ENCODE measurements at regions not wholly inside any gene's neighbourhood (a gene's known extent, or its start where the extent isn't known, plus 50 kb on each side); places are given as distances from the start of the nearest gene placed in this dataset.

GRCh38 chr5:135234666-135235401 is 164.2 kb downstream of the MACROH2A1 start:
- no peak overlapping the region for H3K4me3 Mint-ChIP-seq
- peaks cover 21% of the 10 kb centered on the region for H3K4me1 Mint-ChIP-seq (ENCODE audit: low read depth)
- no peaks in the 10 kb centered on the region for H3K9me3 Mint-ChIP-seq
- intact Hi-C loops (cut with micrococcal nuclease), result no loop called here
- no peak overlapping the region for H3K27ac Mint-ChIP-seq
- no peaks in the 10 kb centered on the region for H3K36me3 Mint-ChIP-seq (ENCODE audit: low read depth)
- H3K27me3 Mint-ChIP-seq, result peaks cover 7% of the 10 kb centered on the region

- Mint-ChIP-seq H3K27ac (no peak overlapping the region), H3K9me3 (no peaks in the 10 kb centered on the region), H3K36me3 (ENCODE audit: low read depth) (no peaks in the 10 kb centered on the region), H3K4me1 (ENCODE audit: low read depth) (peaks cover 27% of the 10 kb centered on the region), H3K27me3 (peaks cover 7% of the 10 kb centered on the region), H3K4me3 (no peak overlapping the region)
- intact Hi-C loops (cut with micrococcal nuclease), result no loop called here
Measured at GRCh38 chr5:135234242-135234641, 164.8 kb downstream of the MACROH2A1 start.

- no peak overlapping the region for H3K4me3 Mint-ChIP-seq
- peaks cover 7% of the 10 kb centered on the region for H3K27me3 Mint-ChIP-seq
- H3K36me3 Mint-ChIP-seq (ENCODE audit: low read depth), result no peaks in the 10 kb centered on the region
- H3K4me1 Mint-ChIP-seq (ENCODE audit: low read depth), result peaks cover 32% of the 10 kb centered on the region
- peak overlapping the region; percentile 32 for H3K27ac Mint-ChIP-seq
- intact Hi-C loops (cut with micrococcal nuclease), result no loop called here
- no peaks in the 10 kb centered on the region for H3K9me3 Mint-ChIP-seq
Measured at GRCh38 chr5:135233477-135233876, 165.6 kb downstream of the MACROH2A1 start.

GRCh38 chr5:135232958-135233357 is 166.1 kb downstream of the MACROH2A1 start:
- peaks cover 7% of the 10 kb centered on the region for H3K27me3 Mint-ChIP-seq
- intact Hi-C loops (cut with micrococcal nuclease), result no loop called here

GRCh38 chr5:135231289-135231688 is 167.7 kb downstream of the MACROH2A1 start:
- Mint-ChIP-seq H3K27me3 (peaks cover 6% of the 10 kb centered on the region), H3K36me3 (ENCODE audit: low read depth) (no peaks in the 10 kb centered on the region), H3K9me3 (no peaks in the 10 kb centered on the region), H3K4me1 (ENCODE audit: low read depth) (peaks cover 39% of the 10 kb centered on the region), H3K4me3 (no peak overlapping the region), H3K27ac (peak overlapping the region; percentile 52)
- intact Hi-C loops (cut with micrococcal nuclease), result no loop called here

More at GRCh38 chr5:135232958-135233357, 166.1 kb downstream of the MACROH2A1 start:
- Mint-ChIP-seq H3K9me3 (no peaks in the 10 kb centered on the region), H3K4me1 (ENCODE audit: low read depth) (peaks cover 32% of the 10 kb centered on the region), H3K27ac (peak overlapping the region; percentile 32), H3K4me3 (no peak overlapping the region), H3K36me3 (ENCODE audit: low read depth) (no peaks in the 10 kb centered on the region)

GRCh38 chr5:135230251-135230925 is 168.6 kb downstream of the MACROH2A1 start:
- peaks cover 48% of the 10 kb centered on the region for H3K4me1 Mint-ChIP-seq (ENCODE audit: low read depth)
- intact Hi-C loops (cut with micrococcal nuclease), result no loop called here
- H3K27me3 Mint-ChIP-seq, result peaks cover 8% of the 10 kb centered on the region
- H3K4me3 Mint-ChIP-seq, result peak overlapping the region; percentile 4
- H3K9me3 Mint-ChIP-seq, result no peaks in the 10 kb centered on the region
- no peaks in the 10 kb centered on the region for H3K36me3 Mint-ChIP-seq (ENCODE audit: low read depth)
- peak overlapping the region; percentile 52 for H3K27ac Mint-ChIP-seq

- H3K27ac Mint-ChIP-seq, result peak overlapping the region; percentile 52
- peaks cover 8% of the 10 kb centered on the region for H3K27me3 Mint-ChIP-seq
- H3K4me1 Mint-ChIP-seq (ENCODE audit: low read depth), result peaks cover 54% of the 10 kb centered on the region
- H3K9me3 Mint-ChIP-seq, result no peaks in the 10 kb centered on the region
- no peaks in the 10 kb centered on the region for H3K36me3 Mint-ChIP-seq (ENCODE audit: low read depth)
- intact Hi-C loops (cut with micrococcal nuclease), result no loop called here
- no peak overlapping the region for H3K4me3 Mint-ChIP-seq
Measured at GRCh38 chr5:135229679-135230132, 169.3 kb downstream of the MACROH2A1 start.

GRCh38 chr5:135229122-135229521 is 169.9 kb downstream of the MACROH2A1 start:
- H3K9me3 Mint-ChIP-seq, result no peaks in the 10 kb centered on the region
- no peak overlapping the region for H3K4me3 Mint-ChIP-seq
- no peaks in the 10 kb centered on the region for H3K36me3 Mint-ChIP-seq (ENCODE audit: low read depth)
- no peak overlapping the region for H3K27ac Mint-ChIP-seq
- peaks cover 7% of the 10 kb centered on the region for H3K27me3 Mint-ChIP-seq
- intact Hi-C loops (cut with micrococcal nuclease), result no loop called here
- peaks cover 60% of the 10 kb centered on the region for H3K4me1 Mint-ChIP-seq (ENCODE audit: low read depth)

GRCh38 chr5:135228222-135228621 is 170.8 kb downstream of the MACROH2A1 start:
- H3K27ac Mint-ChIP-seq, result no peak overlapping the region
- no peaks in the 10 kb centered on the region for H3K36me3 Mint-ChIP-seq (ENCODE audit: low read depth)
- H3K27me3 Mint-ChIP-seq, result peaks cover 3% of the 10 kb centered on the region
- H3K9me3 Mint-ChIP-seq, result no peaks in the 10 kb centered on the region
- H3K4me1 Mint-ChIP-seq (ENCODE audit: low read depth), result peaks cover 69% of the 10 kb centered on the region
- H3K4me3 Mint-ChIP-seq, result no peak overlapping the region
- intact Hi-C loops (cut with micrococcal nuclease), result no loop called here

GRCh38 chr5:135227064-135228022 is 171.7 kb downstream of the MACROH2A1 start:
- no peak overlapping the region for H3K27ac Mint-ChIP-seq
- H3K36me3 Mint-ChIP-seq (ENCODE audit: low read depth), result no peaks in the 10 kb centered on the region

GRCh38 chr5:135225856-135226560 is 173.0 kb downstream of the MACROH2A1 start:
- Mint-ChIP-seq H3K27me3 (peaks cover 3% of the 10 kb centered on the region), H3K4me1 (ENCODE audit: low read depth) (peaks cover 70% of the 10 kb centered on the region), H3K4me3 (no peak overlapping the region), H3K36me3 (ENCODE audit: low read depth) (no peaks in the 10 kb centered on the region), H3K27ac (peak overlapping the region; percentile 67), H3K9me3 (no peaks in the 10 kb centered on the region)
- intact Hi-C loops (cut with micrococcal nuclease), result no loop called here

More at GRCh38 chr5:135227064-135228022, 171.7 kb downstream of the MACROH2A1 start:
- peaks cover 72% of the 10 kb centered on the region for H3K4me1 Mint-ChIP-seq (ENCODE audit: low read depth)
- intact Hi-C loops (cut with micrococcal nuclease), result no loop called here
- peaks cover 3% of the 10 kb centered on the region for H3K27me3 Mint-ChIP-seq
- no peak overlapping the region for H3K4me3 Mint-ChIP-seq
- no peaks in the 10 kb centered on the region for H3K9me3 Mint-ChIP-seq

GRCh38 chr5:135223891-135224625 is 175.0 kb downstream of the MACROH2A1 start:
- no peaks in the 10 kb centered on the region for H3K36me3 Mint-ChIP-seq (ENCODE audit: low read depth)
- intact Hi-C loops (cut with micrococcal nuclease), result no loop called here
- H3K27ac Mint-ChIP-seq, result peak overlapping the region; percentile 48
- H3K9me3 Mint-ChIP-seq, result no peaks in the 10 kb centered on the region
- peaks cover 3% of the 10 kb centered on the region for H3K27me3 Mint-ChIP-seq
- peaks cover 57% of the 10 kb centered on the region for H3K4me1 Mint-ChIP-seq (ENCODE audit: low read depth)
- H3K4me3 Mint-ChIP-seq, result no peak overlapping the region

- H3K4me1 Mint-ChIP-seq (ENCODE audit: low read depth), result peaks cover 54% of the 10 kb centered on the region
- no peaks in the 10 kb centered on the region for H3K36me3 Mint-ChIP-seq (ENCODE audit: low read depth)
- no peak overlapping the region for H3K27ac Mint-ChIP-seq
- H3K27me3 Mint-ChIP-seq, result peaks cover 3% of the 10 kb centered on the region
- intact Hi-C loops (cut with micrococcal nuclease), result no loop called here
- H3K4me3 Mint-ChIP-seq, result no peak overlapping the region
- no peaks in the 10 kb centered on the region for H3K9me3 Mint-ChIP-seq
Measured at GRCh38 chr5:135223404-135223803, 175.6 kb downstream of the MACROH2A1 start.

Measured in dendritic cell treated with granulocyte-macrophage colony-stimulating factor and Interleukin-4, amounts not matched to agents 40 ng/mL and 50 ng/mL, for 4 days (primary cell).